ENCODE measurements at regions not wholly inside any gene's neighbourhood (a gene's known extent, or its start where the extent isn't known, plus 50 kb on each side); places are given as distances from the start of the nearest gene placed in this dataset.

DNA sequence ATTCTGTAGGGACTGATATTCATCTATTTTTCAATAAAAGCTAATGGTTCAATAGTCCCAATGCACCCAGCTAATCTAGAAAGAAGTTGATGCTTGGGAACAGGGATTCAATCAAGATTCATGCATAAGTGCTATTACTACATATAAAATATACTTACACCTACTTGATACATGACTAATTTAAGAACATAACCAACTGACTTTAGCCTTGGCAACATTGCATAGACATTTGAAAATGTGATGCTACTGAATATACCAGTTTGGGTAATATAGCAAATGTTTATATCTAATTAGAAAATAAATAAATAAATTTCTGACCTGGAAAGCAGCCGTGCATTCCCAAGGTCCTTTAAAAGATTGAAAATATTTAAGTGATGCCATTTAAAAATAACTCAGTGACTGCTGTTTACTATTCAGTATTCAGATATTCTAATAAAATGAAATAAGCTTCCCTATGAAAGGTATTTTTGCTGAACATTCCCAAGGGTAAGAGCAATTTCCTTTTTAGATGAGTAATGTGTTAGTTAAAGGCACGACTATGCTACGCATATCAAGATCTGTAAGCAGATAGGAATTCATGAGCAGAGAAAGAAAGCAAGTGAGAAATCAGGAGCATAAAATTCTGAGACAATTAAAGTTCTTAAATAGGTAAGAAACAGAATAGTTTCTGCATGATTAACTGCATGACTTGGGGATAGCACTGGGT lies 160.6 kb upstream of the SYT1 start:
- DNase-seq, result no peak

DNA sequence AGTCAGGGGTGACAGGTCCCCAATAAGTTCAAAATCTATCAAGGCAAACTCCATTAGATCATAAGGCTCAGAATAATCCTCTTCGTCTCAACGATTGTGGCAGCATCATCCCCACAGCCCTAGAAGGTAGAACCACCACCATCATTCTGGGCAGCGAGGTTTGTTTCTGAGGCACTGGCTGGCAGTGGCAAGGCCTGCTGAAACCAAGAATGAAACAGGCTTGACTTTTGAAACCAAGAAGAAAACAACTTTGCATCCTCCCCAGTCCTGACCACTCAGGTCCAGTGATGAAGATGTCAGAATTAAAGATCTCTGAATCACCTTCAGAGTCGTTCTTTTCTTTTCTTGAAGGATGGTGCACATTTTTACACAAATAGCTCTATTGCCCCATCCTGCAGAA lies 152.6 kb upstream of the SYT1 start:
- no peak for DNase-seq

GRCh38 chr12:78712834-78713481 lies 151.6 kb upstream of the SYT1 start:
- no peak for DNase-seq

GRCh38 chr12:78719721-78720120 lies 144.9 kb upstream of the SYT1 start:
- no peak for DNase-seq

GRCh38 chr12:78721906-78722305 lies 142.7 kb upstream of the SYT1 start:
- DNase-seq, result no peak

- DNase-seq, result no peak
These were observed 139.5 kb upstream of the SYT1 start for GRCh38 chr12:78725033-78725432.

DNA sequence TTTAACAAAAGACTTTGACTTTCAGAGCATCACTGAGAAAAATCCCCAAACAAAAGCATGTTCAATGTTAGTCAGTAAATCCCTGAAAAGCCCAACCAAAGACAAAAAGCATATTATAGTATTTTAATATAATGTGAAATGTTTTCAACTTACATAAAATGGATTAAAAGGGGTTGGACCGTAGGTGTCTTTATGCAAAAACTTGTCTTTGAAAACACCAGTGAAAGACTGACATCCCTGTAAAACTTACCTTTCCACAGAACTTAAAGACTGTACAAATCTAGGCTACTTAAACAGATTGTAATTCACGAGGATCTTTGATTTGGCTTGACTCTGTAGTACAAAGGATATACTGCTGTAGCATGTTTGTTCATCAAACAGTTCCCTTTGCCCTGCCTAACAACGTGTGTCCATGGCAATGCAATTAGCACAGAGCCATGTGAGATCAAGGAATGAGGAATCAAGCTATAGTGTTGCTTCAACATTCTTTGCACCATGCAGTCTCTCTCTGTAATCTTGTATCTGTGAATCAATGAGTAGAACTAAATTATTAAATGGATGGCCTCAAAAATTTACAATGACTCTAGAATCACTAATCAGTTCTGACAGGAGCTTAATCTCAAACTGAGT lies 138.5 kb upstream of the SYT1 start:
- DNase-seq, result peak; percentile 92

DNA sequence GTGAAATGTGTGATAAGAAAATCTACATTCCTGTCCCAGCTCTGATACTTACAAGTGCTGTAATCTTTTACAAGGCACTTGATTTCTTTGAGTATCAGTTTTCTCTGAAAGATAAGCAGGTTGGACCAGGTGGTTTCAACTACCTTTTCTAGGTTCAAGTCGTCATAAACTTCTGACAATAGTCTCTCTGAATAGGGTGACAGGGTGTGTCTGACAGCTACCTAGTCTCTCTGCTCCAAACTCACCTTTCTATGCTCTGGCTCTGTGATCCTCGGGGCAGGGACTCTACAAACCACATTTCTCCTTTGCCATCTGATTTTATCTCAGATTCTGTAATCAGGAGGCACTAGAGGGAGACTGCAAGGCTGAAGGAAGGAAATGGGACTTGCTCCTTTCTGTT lies 137.7 kb upstream of the SYT1 start:
- DNase-seq, result peak; percentile 45

DNA sequence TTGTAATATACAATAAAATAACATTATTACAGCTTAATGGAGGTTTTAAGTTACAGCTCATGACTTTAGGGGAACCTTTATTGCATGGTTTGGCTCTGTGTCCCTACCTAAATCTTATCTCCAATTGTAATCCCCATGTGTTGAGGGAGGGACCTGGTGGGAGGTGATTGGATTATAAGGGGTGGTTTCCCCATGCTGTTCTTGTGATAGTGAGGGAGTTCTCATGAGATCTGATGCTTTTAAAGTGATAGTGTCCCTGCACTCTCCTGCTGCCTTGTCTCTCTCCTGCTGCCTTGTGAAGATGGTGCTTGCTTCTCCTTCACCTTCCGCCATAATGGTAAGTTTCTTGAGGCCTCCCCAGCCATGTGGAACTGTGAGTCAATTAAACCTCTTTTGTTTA lies 132.1 kb upstream of the SYT1 start:
- no peak for DNase-seq

GRCh38 chr12:78739653-78740052 lies 124.9 kb upstream of the SYT1 start:
- DNase-seq, result no peak

GRCh38 chr12:78746001-78746400 lies 118.6 kb upstream of the SYT1 start:
- no peak for DNase-seq

DNA sequence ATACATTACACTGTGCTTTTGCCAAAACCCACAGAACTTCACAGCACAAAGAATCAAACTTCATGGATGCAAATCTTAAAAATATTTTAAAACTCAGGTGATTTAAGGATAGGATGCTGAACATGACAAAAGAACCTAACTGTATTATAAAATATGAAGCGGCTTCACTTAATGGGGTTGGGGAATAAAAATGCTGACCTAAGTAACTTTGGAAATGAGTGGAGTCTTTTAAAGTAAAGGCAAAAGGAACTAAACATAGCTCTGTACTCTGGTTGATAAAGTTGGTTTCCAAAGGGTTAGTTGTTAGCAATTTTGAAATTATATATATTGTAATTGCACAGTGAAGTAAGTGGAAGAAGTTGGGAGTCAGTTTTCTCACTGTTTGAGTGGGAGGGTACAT lies 111.5 kb upstream of the SYT1 start:
- no peak for DNase-seq

DNA sequence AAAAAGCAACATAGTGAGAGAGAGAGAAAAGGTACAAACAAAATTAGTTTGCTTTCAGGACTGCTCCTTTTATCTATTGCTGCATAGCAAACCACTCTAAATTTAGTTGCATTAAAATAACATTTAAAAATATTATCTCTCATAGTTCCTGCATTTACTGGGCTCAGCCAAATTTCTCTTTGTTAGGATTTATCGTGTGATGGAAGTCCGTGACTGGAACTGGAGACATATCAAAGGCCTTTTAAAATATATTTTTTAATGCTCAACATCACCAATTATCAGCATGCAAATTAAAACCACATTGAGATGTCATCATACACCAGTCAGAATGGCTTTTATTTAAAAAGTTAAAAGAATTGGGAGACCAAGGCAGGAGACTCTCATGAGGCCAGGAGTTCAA lies 107.6 kb upstream of the SYT1 start:
- DNase-seq, result no peak

DNA sequence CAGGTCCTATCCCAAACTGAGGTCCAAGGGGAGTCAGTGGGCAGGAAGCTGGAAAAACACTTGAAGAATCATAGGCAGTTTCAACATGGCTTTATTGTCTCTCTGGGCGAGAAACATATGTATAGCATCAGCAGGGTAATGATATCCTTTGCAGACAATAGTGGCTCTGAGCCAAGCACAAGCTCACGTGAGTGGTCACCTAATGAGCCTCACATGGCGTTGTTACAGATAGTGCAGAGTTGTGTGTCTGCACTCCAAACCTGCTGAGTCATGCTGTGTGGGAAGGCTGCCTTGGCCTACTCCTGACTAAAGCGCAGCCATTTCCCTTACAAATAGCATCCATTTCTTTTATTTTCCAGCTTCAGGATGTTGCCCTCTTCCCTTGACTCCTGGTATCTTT lies 105.2 kb upstream of the SYT1 start:
- no peak for DNase-seq

DNA sequence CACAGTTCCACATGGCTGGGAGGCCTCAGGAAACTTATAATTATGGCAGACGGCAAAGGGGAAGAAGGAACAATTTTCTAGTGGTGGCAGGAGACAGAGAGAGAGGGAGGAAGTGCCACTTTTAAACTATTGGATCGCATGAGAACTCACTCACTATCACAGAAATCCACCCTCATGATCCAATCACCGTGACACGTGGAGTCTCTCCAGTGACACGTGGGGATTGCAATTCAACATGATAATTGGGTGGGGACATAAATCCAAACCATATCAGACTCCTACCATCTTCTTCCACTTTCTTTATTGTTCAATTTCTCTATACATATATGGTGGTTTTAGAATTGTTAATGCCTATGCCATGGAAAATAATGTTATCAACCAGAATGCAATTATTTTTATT lies 103.7 kb upstream of the SYT1 start:
- DNase-seq, result no peak

DNA sequence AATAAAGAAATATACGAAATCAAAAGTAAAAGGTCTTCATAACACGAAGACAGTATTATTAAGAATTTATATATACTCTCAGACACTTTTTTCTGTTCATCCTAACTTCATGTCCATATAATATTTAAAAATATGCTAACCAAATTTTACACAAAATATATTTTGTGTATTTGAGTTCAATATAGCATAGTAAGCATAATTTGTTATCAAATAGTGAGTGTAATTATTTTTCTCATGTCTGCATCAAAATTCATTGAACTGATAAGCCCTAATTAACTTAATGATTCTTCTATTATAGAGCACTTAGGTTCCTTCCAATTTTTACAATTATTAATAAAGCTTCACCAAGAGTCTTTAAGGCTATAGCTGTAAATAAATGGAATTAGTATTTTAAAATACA lies 99.7 kb upstream of the SYT1 start:
- DNase-seq, result no peak

GRCh38 chr12:78767264-78767981 lies 97.2 kb upstream of the SYT1 start:
- no peak for DNase-seq

GRCh38 chr12:78778339-78778738 lies 86.2 kb upstream of the SYT1 start:
- no peak for DNase-seq

DNA sequence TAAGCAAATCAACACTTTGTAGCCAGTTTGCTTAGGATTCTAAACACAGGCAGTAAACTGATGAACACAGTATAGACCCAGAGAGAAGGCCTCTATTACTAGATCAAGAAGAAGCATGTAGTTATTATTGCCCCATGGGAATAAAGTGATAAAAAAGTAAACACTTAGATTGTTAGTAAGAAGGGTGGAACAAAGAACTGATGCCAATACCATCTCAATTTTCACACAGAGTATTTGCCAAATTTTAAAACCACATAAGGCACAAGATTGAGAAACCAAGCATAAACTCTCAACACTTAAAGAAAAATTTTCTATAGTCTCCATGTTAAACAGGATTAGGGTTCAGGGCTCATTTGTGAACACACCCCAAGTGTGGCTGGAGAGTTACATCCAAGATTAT lies 77.0 kb upstream of the SYT1 start:
- DNase-seq, result no peak

DNA sequence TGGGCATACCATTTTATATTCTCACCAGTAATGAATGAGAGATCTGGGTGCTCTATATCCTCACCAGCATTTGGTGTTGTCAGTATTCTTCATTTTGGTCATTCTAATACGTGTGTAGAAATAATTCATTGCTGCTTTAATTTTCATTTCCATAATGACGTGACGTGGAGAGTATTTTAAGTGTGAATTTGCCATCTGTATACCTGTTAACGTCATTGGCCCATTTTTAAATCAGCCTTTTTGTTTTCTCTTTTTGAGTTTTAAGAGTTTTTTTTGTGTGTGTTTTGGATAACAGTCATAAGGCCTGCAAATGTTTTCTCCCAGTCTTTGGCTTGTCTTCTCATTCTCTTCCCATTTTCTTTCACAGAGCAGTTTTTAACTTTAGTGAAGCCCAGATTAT lies 74.4 kb upstream of the SYT1 start:
- no peak for DNase-seq

GRCh38 chr12:78792052-78792698 lies 72.4 kb upstream of the SYT1 start:
- DNase-seq, result no peak

DNA sequence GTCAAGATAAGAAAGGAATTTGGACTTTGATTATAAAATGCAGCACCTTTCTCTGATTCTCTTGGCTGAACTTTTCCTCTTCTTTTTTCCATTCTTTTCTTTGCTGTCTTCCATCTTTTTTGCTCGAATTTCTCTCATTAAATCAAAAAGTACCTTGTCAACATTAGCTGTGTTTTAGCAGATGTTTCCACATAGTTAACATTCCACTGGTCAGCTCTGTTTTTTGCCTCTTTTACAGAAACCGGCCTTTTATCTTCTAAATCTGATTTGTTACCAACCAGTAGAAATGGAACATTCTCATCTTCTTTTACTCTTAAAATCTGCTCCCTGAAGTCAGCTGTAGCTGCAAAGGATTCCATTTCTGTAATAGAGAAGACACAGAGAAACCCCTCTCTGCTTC lies 71.1 kb upstream of the SYT1 start:
- DNase-seq, result no peak

GRCh38 chr12:78793982-78794381 lies 70.6 kb upstream of the SYT1 start:
- no peak for DNase-seq

Measured in NCI-H146 (cell line).